ENCODE measurements at regions not wholly inside any gene's neighbourhood (a gene's known extent, or its start where the extent isn't known, plus 50 kb on each side); places are given as distances from the start of the nearest gene placed in this dataset.

DNA sequence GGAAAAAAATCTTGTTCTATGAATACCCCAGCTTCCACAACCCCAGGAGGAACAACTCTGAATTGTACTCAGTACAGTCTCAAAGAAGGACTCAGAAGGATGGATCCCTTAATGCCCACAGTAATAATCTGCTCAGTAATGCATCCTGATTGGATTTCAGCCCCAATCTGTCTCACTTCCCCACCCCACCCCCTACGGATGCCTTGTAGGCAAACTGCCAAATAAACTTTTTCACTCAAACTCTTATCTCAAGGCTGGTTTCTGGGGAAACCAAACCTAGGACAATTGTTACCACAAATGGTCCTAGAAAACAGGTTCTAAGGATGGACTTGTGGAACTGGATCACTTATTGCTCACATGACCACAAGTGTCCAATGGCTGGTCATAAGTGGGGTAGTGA is 1021.8 kb upstream of the INTU start:
- TF ChIP-seq POLR2AphosphoS5 (IDR thresholded peaks at IDR 0.05), result no peak
- TF ChIP-seq POLR2A (IDR thresholded peaks at IDR 0.05), result no peak
